GM18508 (cell line): ENCODE measurements at regions not wholly inside any gene's neighbourhood (a gene's known extent, or its start where the extent isn't known, plus 50 kb on each side); places are given as distances from the start of the nearest gene placed in this dataset.
"Not testable (repeated sequence)": the region's sequence is repeated elsewhere in the genome, so short reads cannot be mapped to it uniquely, and the experiment has no call there.

Source experiments
- ATAC-seq: cut with Tn5 transposase; IDR thresholded peaks from one replicate; pipeline ENCODE4 v1.9.1; 2021; ENCODE audit warnings: moderate number of reproducible peaks; ENCODE audit not compliant: insufficient read depth, unreplicated experiment

- ATAC-seq: no peak
These were observed 297.8 kb downstream of the MYCN start for GRCh38 chr2:16238001-16238761.

DNA sequence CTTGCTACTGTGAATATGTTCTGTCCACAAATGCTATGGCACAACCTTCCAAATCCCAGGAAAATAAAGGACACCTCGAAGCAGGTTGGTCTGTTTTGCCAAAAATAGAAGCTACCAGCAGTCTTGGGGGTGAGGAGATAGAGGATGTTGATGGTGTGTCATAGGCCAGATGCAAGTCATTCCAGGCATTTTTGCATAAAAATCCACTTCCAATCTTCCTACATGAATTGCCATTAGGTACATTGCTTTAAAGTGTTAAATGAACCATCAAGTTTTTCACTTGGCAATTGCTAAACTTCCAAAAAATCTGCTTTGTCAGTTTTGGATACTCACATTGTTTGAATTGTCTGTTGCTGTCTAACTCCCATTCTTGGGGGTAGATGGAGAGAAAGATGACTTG, 295.4 kb downstream of the MYCN start:
- ATAC-seq: no peak

DNA sequence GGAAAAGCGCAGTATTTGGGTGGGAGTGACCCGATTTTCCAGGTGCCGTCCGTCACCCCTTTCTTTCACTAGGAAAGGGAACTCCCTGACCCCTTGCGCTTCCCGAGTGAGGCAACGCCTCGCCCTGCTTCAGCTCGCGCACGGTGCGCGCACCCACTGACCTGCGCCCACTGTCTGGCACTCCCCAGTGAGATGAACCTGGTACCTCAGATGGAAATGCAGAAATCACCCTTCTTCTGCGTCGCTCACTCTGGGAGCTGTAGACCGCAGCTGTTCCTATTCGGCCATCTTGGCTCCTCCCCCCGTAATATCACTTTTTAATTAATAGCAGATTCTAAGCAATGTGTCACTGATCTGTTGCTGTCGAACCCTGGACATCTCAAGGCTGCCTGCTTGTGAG, 294.9 kb downstream of the MYCN start:
- ATAC-seq: not testable (repeated sequence)

- no peak for ATAC-seq
These were observed 288.6 kb downstream of the MYCN start for GRCh38 chr2:16228951-16229350.

DNA sequence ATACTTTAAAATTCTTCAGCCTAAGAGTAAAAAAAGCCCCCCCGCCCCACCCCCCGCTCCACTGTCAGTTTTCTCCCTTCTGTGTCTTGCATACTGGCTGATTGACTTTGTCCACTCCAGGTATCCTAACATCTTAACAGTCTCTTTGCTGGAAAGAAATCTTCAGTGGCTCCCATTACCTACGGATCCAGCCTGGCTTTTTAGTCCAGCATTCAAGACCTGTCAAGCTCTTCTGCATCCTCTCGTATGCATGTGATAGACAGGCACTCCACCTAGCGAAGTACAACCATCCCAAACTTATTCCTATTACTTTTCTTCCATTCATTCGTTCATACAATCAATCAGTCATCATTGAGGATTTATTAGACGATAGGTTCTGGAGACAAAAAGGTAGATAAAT, 288.1 kb downstream of the MYCN start:
- ATAC-seq: no peak

- no peak for ATAC-seq
These were observed 287.6 kb downstream of the MYCN start for GRCh38 chr2:16227811-16228462.

DNA sequence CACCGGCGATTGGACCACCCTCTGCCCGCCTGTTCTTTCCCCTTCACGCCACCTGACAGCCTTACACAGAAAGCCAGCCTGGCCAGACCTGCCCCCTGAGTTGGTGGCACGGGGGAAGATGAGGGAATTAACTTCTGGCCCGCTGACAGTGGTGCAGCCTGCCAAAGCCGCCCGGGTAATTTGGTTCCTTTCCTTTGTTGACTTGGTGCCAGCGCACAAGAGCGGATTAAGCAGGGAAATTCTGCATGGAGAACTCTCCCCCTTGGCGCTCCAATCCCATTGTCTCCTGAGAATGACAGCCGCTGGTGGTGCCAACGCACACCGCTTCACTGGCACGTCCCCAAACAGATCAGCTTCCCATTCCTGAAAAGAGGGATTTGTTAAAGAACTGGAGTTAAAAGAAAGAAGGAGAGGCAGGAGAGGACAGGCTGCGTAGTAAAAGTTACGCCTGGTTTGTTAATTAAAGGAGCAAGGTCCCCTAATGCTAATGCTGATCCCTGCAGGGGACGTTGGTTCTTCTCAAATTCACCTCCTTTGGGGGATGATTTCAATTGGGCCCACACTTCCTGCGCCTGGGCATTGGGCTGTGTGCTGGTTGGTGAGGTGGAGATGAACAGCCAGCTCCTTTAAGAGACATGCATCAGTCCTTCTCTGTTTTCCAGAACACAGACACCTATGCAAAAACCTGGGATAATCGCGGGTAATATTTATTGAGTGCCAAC, 286.8 kb downstream of the MYCN start:
- ATAC-seq: no peak

DNA sequence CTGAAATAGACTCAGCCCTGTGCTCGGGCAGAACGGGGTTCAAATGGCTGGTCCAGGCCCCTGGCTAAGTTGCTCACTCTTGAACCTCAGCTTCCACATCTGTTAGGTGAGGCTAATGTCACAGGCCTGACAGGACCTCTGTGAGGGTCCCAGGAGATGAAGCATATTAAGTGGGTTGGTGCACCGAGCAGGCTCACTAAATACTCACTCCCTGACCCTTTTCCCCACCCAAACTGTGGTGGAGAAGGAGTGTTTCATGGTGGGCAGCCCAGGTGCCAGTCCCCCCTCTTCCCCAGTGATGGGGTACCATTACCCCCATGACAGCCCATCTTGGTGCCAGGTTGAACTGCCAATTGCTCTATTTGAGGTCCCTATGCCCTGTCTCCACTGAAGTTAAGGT, 286.0 kb downstream of the MYCN start:
- ATAC-seq: no peak

DNA sequence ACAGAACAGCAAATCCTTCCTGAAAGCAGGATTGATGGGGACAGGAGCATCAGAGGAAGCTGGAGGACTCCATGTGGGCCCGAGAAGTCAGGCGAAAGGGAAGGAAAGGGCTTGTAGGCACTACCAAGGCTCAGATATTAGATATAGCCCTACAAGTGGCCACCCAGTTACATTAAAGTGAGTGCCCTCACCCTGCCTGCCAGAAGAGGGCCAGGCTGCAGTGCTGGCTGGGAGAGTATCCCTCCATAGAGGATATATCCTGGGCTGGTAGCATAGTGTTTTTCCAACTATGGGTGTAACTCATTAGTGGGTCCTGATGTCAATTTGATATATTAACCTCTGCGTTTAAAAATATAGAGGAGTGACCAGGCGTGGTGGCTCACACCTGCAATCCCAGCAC, 285.2 kb downstream of the MYCN start:
- no peak for ATAC-seq

DNA sequence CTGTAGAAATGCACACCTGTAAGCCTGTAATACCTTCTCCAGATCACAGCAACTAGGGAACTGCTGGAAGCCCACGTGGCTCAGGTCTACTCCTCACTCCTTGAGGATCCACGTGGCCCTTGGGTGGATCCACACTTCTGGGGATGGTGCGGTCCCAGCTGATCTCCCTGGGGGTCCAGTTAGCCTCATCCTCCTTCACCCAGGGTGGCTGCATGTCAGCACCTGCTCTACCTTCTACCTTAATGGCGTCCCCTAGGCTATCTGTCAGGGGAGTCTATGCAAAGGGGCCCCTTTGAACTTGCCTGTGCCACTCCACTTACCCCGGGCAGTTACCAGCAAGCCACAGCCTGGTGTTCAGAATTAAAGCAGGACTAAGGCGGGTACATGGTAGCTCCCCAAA, 284.7 kb downstream of the MYCN start:
- no peak for ATAC-seq

DNA sequence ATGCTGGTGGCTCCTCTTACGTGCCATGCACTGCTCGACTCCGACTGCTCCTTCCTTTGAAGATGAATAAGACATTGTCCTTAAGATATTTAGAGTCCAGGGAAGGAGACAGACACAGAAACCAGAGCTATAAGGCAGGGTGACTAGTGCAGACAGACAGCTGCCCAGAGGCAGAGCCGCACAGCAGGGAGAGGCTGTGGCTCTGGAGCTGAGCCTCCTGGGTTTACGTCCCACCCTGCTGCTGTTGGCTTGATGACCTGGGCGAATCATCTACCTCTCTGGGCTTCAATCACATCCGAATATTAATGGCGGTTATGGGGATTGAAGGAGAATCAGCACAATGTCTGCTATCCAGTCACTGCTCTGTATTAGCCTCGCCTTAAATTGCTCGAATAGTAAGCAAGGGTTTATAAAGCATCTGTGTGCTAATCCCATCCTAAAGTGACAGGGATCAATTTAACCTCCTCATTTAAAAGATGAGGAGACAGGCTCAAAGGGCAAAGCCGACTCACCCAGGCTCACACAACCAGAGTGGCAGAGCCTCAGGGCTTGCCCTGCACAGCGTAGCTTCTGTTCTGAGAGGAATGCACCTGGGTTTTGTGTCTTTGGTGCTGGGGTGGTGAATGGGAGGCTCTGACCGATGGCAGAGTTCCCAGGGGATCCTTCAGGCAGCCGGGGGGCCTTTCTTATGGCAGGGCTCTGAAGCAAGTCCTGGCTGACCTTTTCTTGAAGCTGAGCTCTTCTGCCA, 284.1 kb downstream of the MYCN start:
- ATAC-seq: no peak

DNA sequence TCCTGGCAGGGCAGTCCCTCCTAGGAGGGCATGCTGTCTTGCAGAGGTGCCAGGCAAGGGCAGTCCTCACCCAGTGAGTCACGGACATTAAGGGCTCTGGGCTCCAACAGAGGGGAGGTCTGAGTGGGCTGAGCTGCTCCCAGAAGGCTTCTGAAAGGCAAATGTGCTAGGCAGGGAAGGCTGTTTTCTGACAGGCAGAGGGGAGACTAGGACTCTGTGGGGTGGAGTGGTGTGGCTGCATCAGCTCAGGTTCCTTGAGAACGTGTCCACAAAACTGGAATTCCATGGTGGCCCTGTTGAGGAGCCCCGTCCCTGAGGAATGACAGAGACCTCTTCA, 283.5 kb downstream of the MYCN start:
- no peak for ATAC-seq

DNA sequence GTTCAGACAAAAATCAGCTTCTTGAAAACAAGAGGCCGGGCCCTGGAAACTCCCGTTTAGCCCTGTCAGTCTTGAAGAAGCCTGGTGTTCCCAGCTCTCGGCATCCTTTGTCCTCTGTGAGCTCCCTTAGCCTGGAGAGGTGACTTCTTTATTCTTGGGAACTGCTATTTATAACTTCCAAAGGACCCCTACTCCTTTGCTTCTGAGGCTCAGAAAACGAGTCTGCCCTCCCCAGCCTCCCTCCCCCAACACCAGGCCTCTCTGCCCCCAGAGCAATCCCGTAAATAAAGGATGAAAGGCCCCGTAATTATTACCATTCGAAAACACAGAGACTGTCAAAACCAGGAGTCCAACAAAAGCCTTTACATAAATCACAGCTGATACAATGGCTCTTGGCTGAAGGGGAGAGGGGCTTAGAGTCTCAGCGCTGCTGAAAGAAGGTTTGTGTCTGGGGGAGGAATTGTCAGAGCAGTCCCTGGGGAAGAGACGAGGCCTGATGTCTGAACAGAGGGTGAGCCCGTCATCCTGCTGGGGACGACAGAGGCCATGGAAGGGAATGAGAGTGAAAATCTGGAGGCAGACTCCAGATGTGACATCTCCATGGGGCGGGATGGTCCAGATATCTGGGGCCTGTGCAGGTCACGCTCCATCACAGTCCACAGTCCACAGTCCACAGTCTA, 283.0 kb downstream of the MYCN start:
- no peak for ATAC-seq

DNA sequence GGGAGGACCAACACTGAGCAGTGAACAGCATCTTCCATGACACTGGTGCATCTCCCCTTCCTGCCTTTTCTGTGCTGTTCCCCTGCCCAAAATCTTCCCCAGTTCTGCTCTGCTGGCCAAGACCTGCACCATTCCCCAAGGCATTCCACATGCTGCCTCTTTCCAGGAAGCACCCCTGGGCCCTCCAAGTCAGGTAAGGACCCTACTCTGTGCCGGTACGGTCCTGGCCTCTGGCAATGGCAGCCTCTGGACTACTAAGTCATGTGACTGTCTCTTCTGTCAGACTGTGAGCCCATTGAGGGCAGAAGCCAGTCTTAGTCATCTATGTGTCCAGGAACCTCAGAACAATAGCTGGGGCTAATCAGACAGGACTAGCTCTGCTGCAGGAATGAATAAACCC, 282.0 kb downstream of the MYCN start:
- no peak for ATAC-seq

GRCh38 chr2:16221461-16222010, 281.2 kb downstream of the MYCN start:
- ATAC-seq: no peak

GRCh38 chr2:16219292-16219975, 279.1 kb downstream of the MYCN start:
- no peak for ATAC-seq

- no peak for ATAC-seq
These were observed 278.3 kb downstream of the MYCN start for GRCh38 chr2:16218625-16219024.

- ATAC-seq: no peak
These were observed 277.8 kb downstream of the MYCN start for GRCh38 chr2:16218161-16218560.

DNA sequence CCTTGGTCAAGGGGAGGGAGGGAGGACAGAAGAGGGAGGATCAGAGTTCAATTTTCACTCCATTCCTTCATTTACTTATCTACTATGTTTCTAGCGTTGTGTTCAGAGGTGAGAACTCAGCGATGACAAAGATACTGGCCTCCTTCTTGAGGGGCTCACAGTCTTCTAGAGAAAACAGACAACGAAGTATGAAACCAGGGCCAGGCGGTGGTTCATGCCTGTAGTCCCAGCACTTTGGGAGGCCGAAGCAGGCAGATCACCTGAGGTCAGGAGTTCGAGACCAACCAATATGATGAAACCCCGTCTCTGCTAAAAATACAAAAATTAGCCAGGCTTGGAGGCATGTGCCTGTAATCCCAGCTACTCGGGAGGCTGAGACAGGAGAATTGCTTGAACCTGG, 277.4 kb downstream of the MYCN start:
- not testable (repeated sequence) for ATAC-seq
